GM23338 (cell line): ENCODE measurements at regions not wholly inside any gene's neighbourhood (a gene's known extent, or its start where the extent isn't known, plus 50 kb on each side); places are given as distances from the start of the nearest gene placed in this dataset.

Source experiments
- CTCF ChIP-seq, 2 experiments: fragments of 200-600 bp in 1 of 2; sonication (generic) in 1 of 2; conservative IDR thresholded peaks; 2 replicates each; pipeline versions ENCODE4 v1.5.1 to v1.6.1; 2016 to 2017; ENCODE audit warnings: antibody characterized with exemption in 2 of 2, low read depth in 2 of 2, mild to moderate bottlenecking in 2 of 2, moderate library complexity in 1 of 2
- JUNB ChIP-seq: IDR thresholded peaks from one replicate; pipeline ENCODE4 v1.6.1; 2016; ENCODE audit warnings: antibody characterized with exemption; ENCODE audit not compliant: unreplicated experiment

- no peak for TF ChIP-seq JUNB
- TF ChIP-seq CTCF (conservative IDR thresholded peaks at IDR 0.05; ENCODE audit: low read depth in 2 of 2), result no peak
Measured at GRCh38 chr2:8322634-8323033, 359.2 kb upstream of the ID2 start.
